Stimulated activated CD8-positive, alpha-beta memory T cell treated with anti-CD3 and anti-CD28 coated beads, Interleukin-7, amount 100 ng/mL, for 24 hours (primary cell): ENCODE measurements at regions not wholly inside any gene's neighbourhood (a gene's known extent, or its start where the extent isn't known, plus 50 kb on each side); places are given as distances from the start of the nearest gene placed in this dataset.
"Not testable (repeated sequence)": the region's sequence is repeated elsewhere in the genome, so short reads cannot be mapped to it uniquely, and the experiment has no call there.

Experiments
- DNase-seq: peaks from one replicate; pipeline ENCODE4 v3.0.0-alpha.2; 2020; ENCODE audit warnings: low read depth

- no peak for DNase-seq
Observed at GRCh38 chr18:41134426-41134825, 820.6 kb upstream of the PIK3C3 start.

- no peak for DNase-seq
Observed at GRCh38 chr18:41131050-41131449, 824.0 kb upstream of the PIK3C3 start.

GRCh38 chr18:41128545-41128944, 826.5 kb upstream of the PIK3C3 start:
- DNase-seq, result no peak

DNA sequence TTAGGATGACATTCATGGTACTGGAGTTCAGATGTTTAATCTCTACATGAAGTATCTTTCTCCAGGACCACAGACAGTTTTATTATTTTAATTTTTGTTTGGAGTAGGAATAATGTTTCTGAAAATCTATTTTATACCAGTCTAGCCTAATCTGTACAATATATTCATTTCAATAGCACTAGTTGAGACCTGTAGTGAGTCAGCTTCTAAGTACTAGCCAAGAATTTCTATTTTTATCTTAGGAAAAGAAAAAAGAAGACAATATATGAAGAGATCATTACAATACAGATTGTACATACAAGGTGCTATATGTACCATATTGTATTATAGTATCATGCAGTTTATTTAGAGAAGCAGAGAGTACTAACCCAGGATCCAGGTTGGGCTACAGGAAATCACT, 826.9 kb upstream of the PIK3C3 start:
- DNase-seq, result no peak

DNA sequence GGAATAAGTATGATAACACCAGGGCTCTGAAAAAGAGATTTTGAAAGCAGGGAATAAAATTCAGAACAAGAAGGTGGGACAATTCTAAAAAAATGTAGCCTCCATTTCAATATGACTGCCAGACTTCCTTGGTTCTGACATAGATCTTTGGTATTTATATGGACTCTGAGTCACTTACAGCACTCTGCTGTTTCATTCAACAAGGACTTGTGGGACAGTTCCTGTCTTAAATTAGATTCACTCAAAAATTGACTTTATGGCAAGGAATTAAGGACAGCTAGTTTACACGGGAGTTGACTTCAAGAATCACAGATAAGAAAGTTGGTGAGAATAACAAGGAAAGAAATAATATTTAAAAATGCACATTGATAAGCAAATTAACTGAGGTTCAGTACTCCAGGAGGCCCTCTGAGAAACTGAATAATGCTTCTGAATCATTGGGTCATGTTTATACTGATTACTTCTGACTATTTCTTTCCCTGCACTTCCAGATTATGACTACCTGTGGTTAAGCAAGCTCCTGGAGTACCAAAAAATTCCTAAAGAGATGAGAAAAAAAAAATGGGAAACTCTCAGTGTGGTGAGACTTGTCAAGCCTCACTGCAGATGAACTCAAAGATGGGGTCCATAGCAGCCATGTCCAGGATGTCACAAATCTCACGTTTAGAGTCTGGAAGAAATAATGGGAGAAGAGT, 828.3 kb upstream of the PIK3C3 start:
- no peak for DNase-seq

- no peak for DNase-seq
Observed at GRCh38 chr18:41121116-41121826, 833.8 kb upstream of the PIK3C3 start.

DNA sequence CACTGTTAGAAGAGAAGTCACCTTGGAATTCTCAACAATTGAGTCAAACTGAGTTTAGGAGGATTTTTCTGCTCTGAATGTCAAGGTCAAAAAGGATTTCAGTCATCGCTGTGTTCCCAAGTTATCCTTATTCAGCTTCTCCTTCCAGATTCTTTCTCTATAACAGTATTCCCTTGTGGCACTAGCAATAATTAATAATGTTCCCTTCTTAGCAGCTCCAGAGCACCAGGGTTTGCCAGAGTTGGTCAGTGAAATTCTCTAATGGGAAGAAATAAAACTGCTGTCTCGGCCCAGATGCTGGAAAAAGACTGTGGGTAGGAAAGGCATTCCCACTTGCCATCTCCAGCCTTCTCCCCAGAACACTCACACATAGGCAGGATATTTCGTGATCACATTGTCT, 836.0 kb upstream of the PIK3C3 start:
- DNase-seq, result no peak

DNA sequence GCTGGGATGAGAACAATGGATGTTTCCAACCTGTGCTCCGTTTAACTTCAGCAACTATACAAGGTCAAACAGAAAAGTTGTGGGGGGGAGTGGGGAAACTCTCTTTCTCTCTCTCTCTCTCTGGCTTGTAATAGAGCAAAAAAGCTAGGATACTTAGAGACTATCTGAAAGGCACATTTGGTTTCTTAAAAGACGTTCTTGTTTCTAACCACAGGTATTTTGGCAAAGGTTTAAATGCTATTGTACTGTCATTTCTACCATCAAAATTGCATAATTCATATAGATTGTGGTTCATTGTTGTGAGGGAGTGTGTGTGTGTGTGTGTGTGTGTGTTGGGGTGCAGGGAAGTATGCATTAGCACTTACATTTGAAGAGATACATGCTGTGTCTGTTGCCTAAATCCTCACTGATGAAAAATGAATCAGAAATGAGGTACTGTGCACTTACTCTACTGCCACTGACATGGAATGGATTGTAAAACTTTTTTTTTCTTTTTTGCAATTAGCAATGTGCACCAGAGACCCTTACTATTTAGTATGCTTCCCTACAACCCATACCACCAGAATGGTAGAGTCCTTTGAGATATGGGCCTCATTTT, 841.0 kb upstream of the PIK3C3 start:
- DNase-seq, result no peak

DNA sequence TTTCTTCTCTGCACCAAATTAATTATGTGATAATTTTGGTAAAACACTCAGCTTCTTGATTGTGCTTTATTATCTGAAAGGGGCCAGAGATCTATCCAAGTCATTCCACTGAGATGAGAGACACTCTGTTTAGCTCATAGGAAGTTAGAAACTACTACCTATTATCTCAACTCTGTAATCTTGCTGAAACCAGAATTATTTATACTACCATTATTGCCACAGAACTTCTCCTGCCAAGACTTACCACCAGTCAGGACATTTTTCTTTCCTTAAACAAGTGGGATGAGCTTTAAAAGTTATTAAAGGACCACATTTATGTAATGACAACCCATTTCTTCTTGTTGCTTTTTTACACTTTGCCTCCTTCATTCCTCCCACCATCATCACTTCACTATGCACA, 855.6 kb upstream of the PIK3C3 start:
- no peak for DNase-seq

DNA sequence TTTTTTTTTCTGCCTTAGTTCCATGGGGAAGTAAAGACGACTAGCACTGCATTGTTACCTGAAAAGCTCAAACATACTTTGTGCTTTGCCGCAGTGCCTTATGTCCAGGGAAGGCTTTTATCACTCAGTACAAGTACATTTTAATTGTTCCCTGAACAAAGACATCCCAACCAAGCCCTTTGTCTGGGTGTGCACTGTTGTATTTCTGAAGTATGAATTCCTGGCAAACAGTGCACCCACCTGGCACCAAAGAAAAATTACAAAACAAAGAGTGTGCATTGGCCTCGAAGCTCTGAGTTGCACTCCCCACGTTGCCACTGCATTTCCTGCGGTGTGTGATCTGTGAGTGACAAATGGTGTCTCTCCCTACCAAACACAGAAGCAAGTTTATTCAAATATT, 858.5 kb upstream of the PIK3C3 start:
- DNase-seq, result no peak

- no peak for DNase-seq
Observed at GRCh38 chr18:41077076-41077475, 878.0 kb upstream of the PIK3C3 start.

GRCh38 chr18:41075212-41075611, 879.8 kb upstream of the PIK3C3 start:
- no peak for DNase-seq

DNA sequence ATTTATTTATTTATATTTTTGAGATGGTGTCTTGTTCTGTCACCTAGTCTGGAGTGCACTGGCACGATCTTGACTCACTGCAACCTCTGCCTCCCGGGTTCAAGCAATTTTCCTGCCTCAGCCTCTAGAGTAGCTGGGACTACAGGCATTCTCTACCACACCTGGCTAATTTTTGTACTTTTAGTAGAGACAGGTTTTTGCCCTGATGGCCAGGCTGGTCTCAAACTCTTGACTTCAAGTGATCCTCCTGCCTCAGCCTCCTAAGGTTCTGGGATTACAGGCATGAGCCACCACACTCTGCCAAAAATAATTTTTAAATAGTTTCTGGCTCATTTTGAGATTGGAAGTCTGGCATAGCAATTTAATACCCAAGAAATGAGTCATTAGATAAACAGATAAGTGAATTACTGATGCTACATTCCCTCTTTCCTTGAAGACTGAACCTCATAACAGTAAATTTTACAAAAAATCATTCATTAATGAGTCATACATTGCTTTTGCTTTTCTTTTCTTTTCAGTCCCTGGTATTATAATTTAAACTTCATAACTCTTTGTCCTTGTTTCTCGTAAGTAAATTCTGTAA, 881.6 kb upstream of the PIK3C3 start:
- no peak for DNase-seq

DNA sequence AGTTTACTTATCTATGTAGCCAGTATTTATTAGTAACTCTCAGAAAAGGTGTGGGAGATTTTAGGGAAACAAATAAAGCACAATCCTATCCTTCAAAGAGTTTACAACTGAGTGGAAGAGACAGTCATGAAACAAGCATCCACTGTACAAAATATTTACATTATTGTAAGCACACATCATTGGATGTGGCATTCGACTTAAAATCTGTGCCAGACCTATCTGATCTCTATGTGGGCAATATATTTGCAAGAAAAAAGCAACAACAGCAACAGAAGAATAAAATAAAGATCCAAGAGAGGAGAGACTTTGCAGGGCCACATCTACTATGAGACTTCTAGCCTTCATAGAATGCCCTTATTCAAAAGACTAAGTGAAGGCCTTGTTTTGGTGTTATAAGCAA, 882.1 kb upstream of the PIK3C3 start:
- no peak for DNase-seq

DNA sequence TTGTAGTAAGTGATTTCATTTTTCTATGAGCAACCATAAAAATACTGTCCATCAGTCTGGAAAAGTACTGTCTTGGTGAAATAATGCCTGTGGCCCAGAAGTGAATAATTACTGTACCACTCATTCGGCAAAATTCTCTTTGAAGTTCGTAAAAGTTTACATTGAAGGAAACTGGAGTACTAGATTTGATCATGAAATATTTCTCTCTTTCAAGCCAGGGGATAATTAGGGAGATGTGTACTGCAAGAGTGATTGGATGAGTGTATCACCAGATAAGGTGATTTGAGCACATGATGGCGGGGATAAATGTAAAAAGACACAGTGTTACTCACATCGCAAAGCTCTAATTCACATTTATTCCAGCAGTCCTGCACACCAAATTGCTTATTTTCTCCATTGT, 883.2 kb upstream of the PIK3C3 start:
- DNase-seq, result no peak

GRCh38 chr18:41069167-41069566, 885.9 kb upstream of the PIK3C3 start:
- DNase-seq, result no peak

DNA sequence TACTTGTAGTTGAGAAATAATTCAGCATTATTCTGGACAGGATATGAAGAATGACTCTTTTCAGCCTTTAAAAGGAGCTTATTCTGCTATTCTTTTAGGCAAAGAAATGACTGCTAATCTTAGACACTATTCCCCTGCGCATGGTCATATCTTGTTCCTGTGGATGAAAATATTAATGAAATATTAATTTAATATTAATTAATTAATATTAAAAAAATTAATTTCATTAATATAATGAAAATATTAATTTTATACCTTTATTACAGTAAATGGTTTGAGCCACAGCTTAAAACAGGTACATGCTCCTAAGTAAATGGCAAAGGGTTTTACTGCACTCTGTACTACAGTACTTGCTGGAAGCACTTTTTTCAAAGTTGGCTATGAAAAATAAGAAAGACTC, 890.1 kb upstream of the PIK3C3 start:
- no peak for DNase-seq

- DNase-seq, result no peak
Observed at GRCh38 chr18:41060967-41061366, 894.1 kb upstream of the PIK3C3 start.

- DNase-seq, result no peak
Observed at GRCh38 chr18:41059126-41059415, 896.0 kb upstream of the PIK3C3 start.

- DNase-seq, result no peak
Observed at GRCh38 chr18:41058351-41059125, 896.5 kb upstream of the PIK3C3 start.

DNA sequence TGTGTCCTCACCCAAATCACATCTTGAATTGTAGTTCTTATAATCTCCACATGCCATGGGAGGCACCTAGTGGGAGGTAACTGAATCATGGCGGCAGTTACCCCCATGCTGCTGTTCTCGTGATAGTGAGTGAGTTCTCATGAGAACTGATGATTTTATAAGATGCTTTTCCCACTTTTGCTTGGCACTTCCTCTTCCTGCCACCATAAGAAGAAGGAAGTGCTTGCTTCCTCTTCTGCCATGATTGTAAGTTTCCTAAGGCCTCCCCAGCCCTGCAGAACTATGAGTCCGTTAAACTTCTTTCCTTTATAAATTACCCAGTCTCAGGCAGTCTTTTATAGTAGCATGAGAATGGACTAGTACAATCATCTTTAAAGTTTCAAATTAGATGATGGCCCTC, 902.4 kb upstream of the PIK3C3 start:
- no peak for DNase-seq

GRCh38 chr18:41046250-41046649, 908.8 kb upstream of the PIK3C3 start:
- DNase-seq, result not testable (repeated sequence)

- DNase-seq, result no peak
Observed at GRCh38 chr18:41043876-41044275, 911.2 kb upstream of the PIK3C3 start.
